D721Med (cell line): ENCODE measurements at regions not wholly inside any gene's neighbourhood (a gene's known extent, or its start where the extent isn't known, plus 50 kb on each side); places are given as distances from the start of the nearest gene placed in this dataset.

Experiments
- DNase-seq: peaks from one replicate; pipeline ENCODE4 v3.0.0; 2011; ENCODE audit warnings: low spot score; ENCODE audit not compliant: insufficient read length
- FAIRE-seq: peaks from 2 replicates; lab custom pipeline; 2011; peaks lifted over from hg19 to GRCh38; lab: Jason Lieb, UNC
- CTCF ChIP-seq: IDR thresholded peaks from 2 replicates; pipeline ENCODE4 v1.5.1; 2012; ENCODE audit warnings: mild to moderate bottlenecking, control low read depth; ENCODE audit not compliant: insufficient read depth; ENCODE audit errors: missing control alignments

- no peak for DNase-seq
- no peak for FAIRE-seq
- TF ChIP-seq CTCF: no peak
These were observed 228.4 kb upstream of the JAG1 start for GRCh38 chr20:10902174-10902573.

- FAIRE-seq: no peak
These were observed 228.9 kb upstream of the JAG1 start for GRCh38 chr20:10902576-10903282.

GRCh38 chr20:10906834-10907233 lies 233.0 kb upstream of the JAG1 start:
- TF ChIP-seq CTCF: no peak
- FAIRE-seq: no peak
- no peak for DNase-seq

More at GRCh38 chr20:10902576-10903282, 228.9 kb upstream of the JAG1 start:
- no peak for TF ChIP-seq CTCF
- no peak for DNase-seq

- TF ChIP-seq CTCF: no peak
- FAIRE-seq: no peak
- DNase-seq: no peak
These were observed 236.0 kb upstream of the JAG1 start for GRCh38 chr20:10909803-10910202.

- no peak for TF ChIP-seq CTCF
- DNase-seq: no peak
- FAIRE-seq: no peak
These were observed 236.9 kb upstream of the JAG1 start for GRCh38 chr20:10910535-10911178.

- no peak for TF ChIP-seq CTCF
- FAIRE-seq: no peak
- DNase-seq: no peak
These were observed 237.5 kb upstream of the JAG1 start for GRCh38 chr20:10911298-10911697.

GRCh38 chr20:10915815-10916214 lies 242.0 kb upstream of the JAG1 start:
- FAIRE-seq: no peak
- TF ChIP-seq CTCF: no peak
- no peak for DNase-seq
